GM19467 (cell line): ENCODE measurements at regions not wholly inside any gene's neighbourhood (a gene's known extent, or its start where the extent isn't known, plus 50 kb on each side); places are given as distances from the start of the nearest gene placed in this dataset.
"Not testable (repeated sequence)": the region's sequence is repeated elsewhere in the genome, so short reads cannot be mapped to it uniquely, and the experiment has no call there.

Source experiments
- ATAC-seq: cut with Tn5 transposase; IDR thresholded peaks from one replicate; pipeline ENCODE4 v1.9.1; 2021; ENCODE audit warnings: mild to moderate bottlenecking, moderate library complexity; ENCODE audit not compliant: unreplicated experiment

DNA sequence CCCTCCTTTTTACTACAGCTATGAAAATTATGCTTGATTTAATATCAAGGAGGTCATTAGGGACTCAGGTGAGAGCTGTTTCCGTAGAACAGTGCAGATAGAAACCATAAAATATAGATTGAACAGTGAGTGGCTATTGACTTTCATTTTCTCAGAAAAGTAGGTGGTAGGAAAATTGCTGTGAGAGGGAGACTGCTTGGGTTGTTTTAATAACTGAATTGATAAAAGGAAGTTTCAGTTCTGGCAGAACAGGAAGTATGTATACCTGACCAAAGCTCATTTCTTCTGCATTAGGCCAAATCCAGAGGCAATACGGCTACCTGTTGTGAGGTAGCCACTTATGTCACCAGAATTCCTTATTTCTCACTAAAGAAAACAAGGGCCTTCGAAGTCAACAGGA is 761.7 kb upstream of the ARRDC3 start:
- no peak for ATAC-seq

DNA sequence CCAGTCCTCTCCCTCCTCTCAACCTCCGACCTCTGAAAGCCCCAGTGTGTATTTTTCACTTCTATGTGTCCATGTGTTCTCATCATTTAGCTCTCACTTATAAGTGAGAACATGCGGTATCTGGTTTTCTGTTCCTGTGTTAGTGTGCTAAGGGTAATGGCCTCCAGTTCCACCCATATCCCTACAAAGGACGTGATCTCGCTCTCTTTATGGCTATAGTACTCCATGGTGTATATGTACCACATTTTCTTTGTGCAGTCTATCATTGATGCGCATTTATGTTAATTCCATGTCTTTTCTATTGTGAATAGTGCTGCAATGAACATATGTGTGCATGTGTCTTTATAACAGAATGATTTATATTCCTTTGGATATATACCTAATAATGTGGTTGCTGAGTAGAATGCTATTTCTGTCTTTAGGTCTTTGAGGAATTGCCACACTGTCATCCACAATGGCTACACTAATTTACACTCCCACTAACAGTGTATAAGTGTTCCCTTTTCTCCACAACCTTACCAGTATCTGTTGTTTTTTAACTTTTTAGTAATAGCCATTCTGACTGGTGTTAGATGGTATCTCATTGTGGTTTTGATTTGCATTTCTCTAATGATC is 749.3 kb upstream of the ARRDC3 start:
- ATAC-seq: not testable (repeated sequence)

DNA sequence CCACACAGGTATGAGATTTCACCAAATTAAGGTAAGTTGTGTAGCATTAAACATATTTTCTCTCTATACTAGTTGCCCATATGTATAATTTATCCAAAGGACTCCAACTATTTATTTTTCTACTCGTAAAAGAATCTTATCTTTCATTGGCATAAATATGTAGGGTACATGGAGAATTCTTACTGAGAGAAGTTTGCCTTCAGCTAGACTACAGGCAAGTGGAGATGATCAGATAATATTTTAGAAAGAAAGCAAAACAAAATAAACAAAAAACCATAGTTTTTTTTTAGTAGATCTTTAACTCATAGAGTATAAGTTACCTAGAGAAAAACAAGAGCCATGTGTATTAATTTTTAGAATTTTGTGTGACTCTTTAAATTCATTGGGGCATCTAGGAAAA is 743.1 kb upstream of the ARRDC3 start:
- no peak for ATAC-seq

DNA sequence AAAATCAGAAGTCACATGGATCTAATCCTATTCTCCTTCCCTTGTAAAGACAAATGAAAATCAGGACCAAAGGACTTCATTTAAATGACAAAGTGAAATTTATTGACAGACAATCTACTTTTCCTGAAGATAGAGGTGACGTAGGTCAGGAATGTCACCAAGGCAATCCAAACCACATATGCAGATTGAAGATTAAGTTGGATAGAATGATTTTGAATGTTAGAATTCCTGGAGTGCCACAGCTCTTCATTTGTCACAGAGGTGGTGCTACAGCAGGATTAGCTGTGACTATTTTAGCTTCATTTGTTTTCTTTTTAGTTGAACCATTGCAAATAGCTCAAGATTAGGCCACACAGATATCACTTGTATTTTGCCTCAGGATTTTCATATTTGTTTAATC is 736.0 kb upstream of the ARRDC3 start:
- no peak for ATAC-seq

DNA sequence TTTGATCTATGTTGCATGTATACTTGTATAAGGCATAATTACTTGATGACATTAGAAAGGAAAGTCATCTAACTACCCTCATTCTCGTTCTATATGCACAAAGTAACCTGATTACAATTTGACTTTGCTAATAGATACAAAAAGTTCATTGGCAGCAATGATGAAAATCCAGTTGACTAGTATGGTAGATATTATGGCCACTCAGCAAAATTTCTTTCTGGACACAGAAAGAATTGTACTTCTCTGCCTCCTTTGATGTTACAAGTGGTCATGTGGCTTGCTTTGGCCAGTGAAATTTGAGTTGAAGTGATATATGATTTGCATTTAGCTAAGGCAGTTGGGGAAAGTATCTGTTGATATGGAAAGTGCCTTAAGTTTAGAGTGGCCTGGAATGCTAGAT is 723.7 kb upstream of the ARRDC3 start:
- ATAC-seq: no peak

DNA sequence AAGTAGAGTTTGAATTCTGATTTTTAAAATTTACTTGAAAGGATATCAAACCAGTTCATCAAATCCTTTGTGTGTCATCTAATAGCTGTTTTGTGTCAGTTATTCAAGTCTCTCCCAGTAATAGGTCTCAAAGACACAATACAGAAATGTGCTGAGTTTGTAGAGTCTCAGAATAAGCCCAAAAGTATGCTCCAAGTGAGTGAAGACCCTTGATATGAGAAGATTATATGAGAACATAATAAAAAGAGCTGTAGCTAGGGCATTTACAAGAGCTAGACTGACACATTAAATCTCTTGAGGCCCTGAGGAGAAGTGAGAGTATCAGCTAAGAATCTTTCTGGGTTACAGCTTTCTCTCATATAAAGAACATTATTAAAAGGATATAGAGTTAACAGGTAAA is 721.0 kb upstream of the ARRDC3 start:
- no peak for ATAC-seq

DNA sequence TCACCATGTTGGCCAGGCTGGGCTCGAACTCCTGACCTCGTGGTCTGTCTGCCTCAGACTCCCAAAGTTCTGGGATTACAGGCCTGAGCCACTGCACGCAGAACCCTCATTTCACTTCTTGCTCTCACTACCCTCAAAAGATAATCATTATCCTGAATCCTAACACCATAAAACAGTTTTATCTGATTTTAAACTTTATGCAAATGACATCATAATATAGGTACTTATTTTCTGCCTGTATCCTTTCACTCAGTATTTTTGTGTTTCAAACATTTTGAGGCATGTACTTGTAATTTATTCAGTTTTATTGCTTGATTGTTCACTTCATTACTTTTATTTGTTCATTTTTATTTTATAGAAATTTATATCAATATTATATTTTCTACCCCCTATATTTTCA is 719.2 kb upstream of the ARRDC3 start:
- ATAC-seq: no peak

DNA sequence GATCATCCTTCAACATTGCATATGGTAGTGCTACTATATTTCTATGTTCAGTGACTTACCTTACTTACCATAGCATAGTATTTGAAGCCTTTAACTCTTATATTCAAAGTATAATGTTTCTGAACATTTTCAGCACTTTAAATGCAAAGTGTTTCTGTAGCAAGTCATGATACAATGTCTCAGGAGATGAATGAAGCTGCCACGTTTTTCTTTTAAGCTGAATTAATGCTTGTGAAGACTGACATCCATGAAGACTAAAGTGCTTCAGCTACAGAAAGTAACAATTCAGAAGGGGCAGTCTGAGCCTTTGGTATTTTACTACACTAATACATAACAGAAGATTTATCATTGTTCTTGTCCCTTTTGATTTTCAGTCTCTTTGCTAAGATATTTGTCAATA is 709.1 kb upstream of the ARRDC3 start:
- no peak for ATAC-seq

DNA sequence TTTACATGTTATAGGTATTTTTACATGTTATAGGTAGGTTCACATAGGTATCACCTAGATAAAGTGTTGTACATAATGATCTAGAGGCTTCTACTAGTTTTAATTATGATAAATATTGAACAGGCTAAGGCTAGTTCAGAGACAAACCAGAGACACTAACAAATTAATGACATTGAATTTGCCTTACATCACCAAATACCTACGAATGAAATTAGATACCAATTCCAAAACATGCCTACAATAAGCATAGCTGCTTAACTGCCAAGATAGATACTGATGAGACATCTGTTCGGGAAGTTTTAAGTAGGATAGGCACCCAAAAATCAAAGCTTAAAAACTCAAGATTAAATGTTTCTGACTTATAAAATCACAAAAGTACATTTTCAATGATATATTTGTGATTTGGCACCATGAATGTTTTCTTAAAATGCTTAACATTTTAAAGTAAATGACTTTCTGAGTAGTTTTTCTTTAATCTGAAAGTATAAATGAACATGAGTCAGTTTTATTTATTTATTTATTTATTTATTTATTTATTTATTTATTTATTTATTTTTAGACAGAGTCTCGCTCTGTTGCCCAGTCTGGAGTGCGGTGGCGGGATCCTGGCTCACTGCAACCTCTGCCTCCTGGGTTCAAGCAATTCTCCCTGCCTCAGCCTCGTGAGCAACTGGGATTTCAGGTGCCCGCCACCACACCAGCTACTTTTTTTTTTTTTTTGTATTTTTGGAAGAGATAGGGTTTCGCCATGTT is 703.1 kb upstream of the ARRDC3 start:
- ATAC-seq: no peak

DNA sequence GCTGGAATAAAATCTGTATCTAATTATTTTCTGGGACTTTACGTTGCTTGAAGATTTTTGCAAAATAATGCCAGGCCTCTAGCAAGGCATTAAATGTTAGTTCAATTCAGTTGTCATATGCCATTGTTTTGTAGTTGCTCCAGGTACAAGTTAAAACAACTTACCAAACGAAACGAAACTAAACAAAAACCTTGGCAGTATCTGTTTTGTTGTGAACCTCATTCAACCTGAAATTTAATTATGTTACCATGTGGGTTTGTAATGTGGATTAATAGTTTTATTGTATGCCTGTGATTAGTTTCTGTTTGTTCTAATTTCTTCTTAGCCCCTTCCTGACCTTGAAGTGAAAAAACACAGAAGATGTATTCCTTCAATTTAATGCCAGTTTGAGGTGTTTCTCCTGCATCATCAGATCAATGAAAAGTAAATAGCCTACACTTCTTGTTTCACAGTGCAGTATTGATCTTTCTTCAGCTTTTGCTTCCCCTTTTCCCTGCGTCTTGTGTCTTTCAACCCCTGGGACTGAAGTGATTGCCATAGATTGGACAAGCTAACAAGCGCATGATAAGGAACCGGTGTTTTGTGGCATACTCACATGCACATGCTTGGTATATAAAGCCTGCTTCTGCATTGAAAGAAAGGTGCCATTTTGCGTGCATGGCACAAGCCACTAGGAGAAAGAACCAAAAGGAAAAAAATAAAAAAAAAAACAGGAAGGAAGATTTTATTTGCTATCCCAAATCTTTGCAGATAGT is 699.0 kb upstream of the ARRDC3 start:
- no peak for ATAC-seq

DNA sequence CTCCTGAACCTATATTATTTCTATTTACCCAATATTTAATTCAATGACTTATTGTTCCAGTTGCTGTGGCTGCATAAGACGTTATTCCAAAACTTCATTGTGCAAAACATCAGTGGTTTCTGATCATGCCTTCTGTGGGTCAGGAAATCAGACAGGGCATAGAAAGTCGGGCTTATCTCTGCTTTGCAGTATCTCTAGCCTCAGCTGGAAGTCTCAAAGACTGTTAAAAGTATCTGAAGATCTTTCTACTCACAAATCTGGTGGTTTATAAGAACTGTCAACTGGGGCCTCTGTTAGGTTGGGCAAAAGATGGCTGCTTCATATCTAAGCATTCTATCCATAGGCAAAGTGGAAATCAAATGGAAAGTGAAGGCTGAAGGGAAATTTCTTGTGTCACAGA is 687.7 kb upstream of the ARRDC3 start:
- ATAC-seq: no peak

DNA sequence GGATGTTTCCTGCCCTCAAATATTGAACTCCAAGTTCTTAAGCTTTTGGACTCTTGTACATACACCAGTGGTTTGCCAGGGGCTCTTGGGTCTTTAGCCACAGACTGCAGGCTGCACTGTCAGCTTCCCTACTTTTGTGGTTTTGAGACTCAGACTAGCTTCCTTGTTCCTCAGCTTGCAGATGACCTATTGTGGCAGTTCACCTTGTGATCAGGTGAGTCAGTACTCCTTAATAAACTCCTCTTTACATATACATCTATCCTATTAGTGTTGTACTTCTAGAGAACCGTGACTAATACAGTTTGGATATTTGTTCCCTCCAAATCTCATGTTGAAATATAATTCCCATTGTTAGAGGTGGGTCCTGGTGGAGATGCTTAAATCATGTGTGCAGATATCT is 681.9 kb upstream of the ARRDC3 start:
- no peak for ATAC-seq

DNA sequence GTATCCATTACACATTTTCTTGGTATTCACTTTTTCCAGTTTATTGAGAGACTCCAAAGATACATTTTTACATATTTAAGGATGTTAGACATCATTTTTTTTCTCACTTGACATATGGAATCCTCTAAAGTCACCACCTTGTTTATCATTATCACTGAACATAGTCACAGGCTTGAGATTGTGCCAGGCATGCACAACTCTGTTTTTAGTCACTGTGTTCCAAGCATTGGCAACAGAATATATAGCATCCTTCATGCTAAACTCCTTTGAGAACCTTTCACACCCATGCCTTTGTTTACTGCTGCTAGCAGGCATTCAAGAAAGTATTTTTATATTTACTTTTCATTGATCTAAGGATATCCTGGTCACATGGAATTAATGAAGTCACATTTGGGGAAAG is 668.6 kb upstream of the ARRDC3 start:
- no peak for ATAC-seq

DNA sequence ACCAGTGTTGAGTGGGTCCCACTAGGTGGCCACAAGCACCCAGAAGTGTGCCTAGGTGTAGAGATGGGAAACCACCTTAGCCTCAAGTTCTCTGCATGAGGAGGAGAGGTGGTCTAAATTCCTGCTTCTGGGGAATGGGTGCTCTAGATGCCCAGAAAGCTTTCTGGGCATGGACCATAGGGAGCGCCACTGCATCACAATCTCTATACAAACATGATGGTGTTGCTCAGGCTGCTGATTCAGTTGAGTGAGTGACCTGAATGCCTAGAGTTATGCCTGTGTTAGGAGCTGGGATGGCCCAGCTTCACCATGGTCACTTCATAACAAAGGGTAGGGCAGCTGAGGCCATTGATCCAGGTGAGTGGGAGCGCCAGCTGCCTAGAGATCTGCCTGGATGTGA is 667.9 kb upstream of the ARRDC3 start:
- ATAC-seq: no peak

DNA sequence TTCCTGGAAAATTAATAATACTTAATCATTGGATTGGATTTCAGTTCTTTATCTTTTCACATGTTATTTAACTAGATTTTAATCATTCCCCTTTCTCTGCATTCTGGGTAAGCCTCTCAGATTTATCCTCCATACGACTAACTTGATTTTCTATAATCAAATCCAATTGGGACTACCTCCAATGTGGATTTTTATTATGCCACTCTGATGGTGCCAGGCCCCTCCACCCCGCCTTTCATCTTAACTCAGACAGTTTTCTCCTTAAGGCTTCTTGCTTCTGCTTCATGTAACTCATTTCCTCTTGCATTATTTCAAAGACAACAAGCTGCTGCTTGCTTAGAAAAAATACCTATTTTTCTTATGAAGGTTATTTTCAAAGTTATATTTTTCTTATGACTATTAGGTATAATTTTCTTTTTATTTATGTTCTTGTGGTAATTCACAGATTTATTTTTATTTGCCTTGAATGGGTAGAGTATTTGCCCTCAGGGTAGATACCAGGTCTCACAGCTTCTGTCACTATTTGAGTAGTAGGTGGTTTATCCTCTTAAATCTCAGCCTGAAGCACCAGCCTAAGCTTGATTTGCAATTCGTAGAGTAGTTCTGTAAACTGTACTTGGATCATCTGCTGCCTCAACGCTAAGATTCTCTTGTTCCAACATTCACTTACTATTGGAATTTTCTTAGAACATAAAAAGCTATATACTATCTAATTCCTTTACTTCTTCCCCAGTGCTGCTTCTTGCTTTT is 659.0 kb upstream of the ARRDC3 start:
- ATAC-seq: no peak

DNA sequence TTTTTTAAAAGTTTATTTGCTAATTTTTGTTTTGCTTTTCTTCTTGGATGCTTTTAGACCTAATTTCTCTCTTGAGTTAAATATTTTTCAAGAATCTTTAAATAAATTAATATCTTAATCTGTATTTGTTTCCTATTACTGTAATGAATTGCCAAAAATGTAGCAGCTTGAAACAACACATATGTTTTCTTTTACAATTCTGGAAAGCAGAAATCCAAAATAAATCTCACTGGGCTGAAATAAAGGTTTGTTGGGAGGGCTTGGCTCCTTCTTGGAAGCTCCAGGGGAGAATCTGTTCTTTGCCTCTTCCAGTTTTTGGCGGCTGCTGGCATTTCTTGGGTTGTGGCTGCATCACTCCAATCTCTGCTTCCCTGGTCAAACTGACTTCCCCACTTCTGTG is 658.1 kb upstream of the ARRDC3 start:
- no peak for ATAC-seq

DNA sequence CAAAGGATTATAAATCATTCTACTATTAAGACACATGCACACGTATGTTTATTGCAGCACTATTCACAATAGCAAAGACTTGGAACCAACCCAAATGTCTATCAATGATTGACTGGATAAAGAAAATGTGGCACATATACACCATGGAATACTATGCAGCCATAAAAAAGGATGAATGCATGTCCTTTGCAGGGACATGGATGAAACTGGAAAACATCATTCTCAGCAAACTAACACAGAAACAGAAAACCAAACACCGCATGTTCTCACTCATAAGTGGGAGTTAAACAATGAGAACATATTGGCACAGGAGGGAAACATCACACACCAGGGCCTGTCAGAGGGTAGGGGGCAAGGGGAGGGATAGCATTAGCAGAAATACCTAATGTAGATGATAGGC is 646.7 kb upstream of the ARRDC3 start:
- not testable (repeated sequence) for ATAC-seq

DNA sequence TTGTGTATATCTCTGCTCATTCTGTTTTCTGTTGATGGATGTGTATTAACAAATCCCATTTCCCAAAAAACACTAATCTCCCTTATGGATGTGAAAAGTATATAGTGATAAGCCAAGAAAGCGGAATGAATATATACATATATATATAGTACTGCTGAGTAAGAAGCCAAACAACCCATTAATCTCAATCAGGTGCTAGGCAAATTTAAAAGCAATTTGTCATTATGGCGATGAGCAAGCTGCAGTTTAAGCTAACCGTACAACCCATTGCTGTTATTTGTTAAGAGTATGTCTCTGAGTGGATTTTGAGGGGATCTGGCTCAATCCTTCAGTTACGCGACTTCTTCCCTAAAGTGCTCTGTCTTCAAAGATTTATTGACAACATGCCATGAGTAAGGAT is 640.4 kb upstream of the ARRDC3 start:
- no peak for ATAC-seq

DNA sequence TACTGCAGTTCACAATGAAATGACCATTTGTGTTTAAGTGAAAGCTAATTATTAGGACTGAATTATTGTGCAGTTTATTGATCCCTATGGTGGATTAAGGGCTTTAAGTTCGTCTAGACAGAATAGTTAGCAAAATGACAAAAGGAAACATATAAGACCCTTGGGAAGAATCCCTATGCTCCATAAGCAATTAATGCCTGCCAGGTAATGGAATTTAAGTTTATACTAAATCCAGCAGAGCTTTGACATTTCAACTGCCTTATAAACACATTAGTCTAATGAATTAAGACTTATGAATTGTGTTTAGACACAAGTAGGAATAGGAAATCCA is 640.0 kb upstream of the ARRDC3 start:
- no peak for ATAC-seq

DNA sequence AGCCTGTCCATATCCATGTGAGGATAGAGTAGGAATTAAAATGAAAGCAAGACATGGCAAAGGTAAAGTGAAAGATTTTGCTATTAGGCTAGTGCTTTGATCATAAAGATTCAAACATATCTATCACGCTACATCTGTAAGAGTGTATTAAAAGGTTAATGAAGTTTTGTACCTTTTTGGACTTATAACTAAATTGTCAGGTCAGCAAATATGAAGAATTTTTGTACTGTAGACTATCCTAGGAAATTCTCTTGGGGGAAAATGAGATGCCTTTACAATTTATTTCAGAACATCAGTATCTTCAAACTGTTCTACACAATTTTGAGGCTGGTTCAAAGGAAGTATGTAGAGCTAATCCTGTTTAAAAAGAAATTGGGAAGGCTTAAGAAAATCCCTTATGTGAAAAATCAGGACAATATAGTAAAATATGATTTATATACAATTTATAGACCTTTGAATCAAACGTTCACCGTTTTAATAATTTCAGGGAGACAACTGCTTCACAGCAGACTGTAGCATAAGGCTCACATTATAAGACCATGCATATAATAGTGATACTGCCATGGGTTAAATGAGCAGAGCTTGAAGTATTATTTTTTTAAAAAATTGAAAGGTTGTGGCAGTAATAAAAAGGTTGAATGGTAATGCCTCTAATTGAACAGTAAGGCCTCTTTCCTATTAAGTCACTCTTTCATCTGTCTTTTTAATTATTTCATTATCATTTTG is 639.5 kb upstream of the ARRDC3 start:
- no peak for ATAC-seq

DNA sequence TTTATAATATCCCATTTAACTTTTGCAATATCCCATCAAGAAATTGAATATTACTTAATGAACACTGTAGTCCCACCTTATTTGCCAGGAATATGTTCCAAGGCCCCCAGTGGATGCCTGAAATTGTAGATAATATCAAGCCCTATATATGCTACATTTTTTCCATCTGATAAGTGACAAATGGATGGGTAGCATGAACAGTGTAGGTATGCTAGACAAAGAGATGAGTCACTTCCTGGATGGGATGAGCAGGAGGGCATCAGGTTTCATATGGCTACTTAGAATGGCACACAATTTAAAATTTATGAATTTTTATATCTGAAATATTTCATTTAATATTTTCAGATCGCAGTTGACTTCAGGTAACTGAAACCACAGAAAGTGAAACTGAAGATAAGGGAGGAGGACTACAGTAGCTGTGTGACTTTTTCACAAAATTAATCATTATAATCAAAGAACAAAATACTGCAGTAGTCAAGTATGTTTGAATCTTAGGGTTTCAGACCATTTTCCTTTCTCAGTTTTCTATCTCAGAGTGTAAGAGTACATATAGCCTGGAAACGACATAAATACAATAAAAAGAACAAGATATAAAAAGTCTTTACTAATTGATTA is 636.4 kb upstream of the ARRDC3 start:
- ATAC-seq: no peak
